T-helper 2 cell treated with Interferon-gamma antibody and Interleukin-4, amounts not matched to agents 100 ng/mL and 5 ng/mL, for 36 hours (primary cell): ENCODE measurements at regions not wholly inside any gene's neighbourhood (a gene's known extent, or its start where the extent isn't known, plus 50 kb on each side); places are given as distances from the start of the nearest gene placed in this dataset.
"Not testable (repeated sequence)": the region's sequence is repeated elsewhere in the genome, so short reads cannot be mapped to it uniquely, and the experiment has no call there.

Source experiments
- intact Hi-C: fragments of 100-400 bp; cut with micrococcal nuclease; formaldehyde crosslinking; loops from one replicate; pipeline ENCODE4 v1.15.1; 2023

GRCh38 chr1:201721082-201722049, 107.6 kb upstream of the IPO9 start:
- intact Hi-C loops = no loop called here

- intact Hi-C loops = no loop called here
These were observed 104.8 kb upstream of the IPO9 start for GRCh38 chr1:201724039-201724765.

- intact Hi-C loops = no loop called here
These were observed 104.2 kb upstream of the IPO9 start for GRCh38 chr1:201724766-201725118.

GRCh38 chr1:201726700-201727099, 102.3 kb upstream of the IPO9 start:
- intact Hi-C loops = no loop called here

DNA sequence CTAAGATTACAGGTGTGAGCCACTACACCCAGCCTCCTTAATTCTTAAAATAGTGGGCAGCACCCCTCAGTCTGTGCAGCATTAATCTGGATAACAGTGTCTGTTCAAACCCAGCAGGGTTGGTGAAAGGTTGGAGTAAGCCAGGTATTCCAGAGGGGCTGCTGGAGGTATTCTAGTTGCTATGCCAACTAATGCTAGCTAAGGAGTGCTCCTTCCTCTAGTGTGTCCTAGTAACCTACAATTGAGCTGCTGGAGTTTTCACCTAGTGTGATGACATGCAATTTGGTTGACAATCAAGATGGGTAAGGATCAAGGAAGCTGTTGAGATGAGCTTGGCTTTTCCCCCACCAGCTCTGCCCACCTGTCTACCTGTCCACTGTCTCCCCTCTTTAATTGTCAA, 100.2 kb upstream of the IPO9 start:
- intact Hi-C loops = no loop called here

DNA sequence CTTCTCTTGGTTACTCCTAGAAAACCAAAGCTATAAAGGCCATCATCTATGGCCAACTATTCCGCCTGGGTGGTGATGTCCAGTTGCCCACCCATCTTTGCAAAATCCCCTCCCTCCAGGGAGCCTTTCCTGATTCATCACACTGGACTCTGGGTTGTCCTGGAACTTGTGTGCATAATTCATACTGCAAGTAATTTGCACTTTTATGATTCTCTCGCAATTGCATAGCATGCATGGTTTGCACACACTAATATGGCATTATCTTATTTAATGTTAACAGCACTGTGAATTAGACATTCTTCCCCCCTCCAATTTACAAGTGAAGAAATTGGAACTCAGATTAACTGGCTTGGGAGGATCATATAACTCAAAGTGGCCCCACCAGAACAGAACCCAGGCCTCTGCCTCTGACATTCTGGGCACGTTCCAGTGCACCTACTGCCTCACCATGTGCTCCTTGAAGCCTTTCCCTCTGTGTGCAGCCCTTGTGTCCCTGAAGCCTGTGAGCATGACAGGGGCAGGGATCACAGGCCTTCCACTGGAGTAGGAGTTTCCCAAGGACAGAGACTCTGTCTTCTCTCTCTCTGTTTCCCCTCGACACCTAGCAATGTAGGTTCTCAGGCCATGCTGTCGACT, 98.9 kb upstream of the IPO9 start:
- intact Hi-C loops = no loop called here

DNA sequence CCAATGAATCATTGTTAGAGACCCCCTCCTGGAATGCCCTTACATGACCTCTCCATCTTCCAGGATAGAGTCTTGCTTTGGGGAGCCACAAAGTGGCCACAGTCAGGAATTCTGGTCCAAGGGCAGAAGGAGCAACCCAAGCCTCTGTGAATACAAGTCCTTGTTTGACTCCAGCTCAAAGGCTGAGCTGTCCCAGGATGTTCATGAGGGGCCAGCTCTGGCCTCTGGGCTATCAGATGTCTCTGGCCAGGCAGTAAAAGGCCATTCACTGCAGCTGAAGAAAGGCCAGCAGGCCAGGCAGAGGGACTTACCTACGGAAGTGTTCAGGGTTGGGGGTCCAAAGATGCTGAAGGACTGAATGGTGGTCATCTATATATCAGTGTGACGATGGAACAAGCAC, 98.3 kb upstream of the IPO9 start:
- intact Hi-C loops = no loop called here

- intact Hi-C loops = no loop called here
These were observed 97.8 kb upstream of the IPO9 start for GRCh38 chr1:201731142-201731541.

DNA sequence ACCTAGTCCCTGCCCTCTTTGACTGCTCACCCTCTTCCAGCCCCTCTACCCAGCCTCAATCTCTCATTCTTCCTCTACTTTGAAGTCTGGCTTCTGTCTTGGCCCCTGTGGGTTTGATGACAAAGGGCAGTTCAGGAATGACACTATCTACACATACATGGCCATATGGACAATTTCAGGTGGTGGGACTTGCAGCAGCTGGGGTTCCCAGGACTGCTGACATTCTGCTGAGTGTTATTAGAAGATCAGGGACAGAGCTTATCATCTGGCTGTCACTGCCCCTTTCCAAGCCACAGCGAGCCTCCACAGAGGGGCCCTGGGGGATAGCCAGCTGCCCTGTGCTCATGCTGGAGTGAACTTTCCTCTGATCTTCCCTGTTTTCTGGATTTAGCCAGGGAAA, 97.4 kb upstream of the IPO9 start:
- intact Hi-C loops = no loop called here

- intact Hi-C loops = no loop called here
These were observed 96.6 kb upstream of the IPO9 start for GRCh38 chr1:201732351-201732750.

GRCh38 chr1:201734221-201734620, 94.7 kb upstream of the IPO9 start:
- intact Hi-C loops = not testable (repeated sequence)

GRCh38 chr1:201734786-201735185, 94.2 kb upstream of the IPO9 start:
- intact Hi-C loops = no loop called here

- intact Hi-C loops = no loop called here
These were observed 92.1 kb upstream of the IPO9 start for GRCh38 chr1:201736707-201737320.

GRCh38 chr1:201737352-201738060, 91.5 kb upstream of the IPO9 start:
- intact Hi-C loops = no loop called here

DNA sequence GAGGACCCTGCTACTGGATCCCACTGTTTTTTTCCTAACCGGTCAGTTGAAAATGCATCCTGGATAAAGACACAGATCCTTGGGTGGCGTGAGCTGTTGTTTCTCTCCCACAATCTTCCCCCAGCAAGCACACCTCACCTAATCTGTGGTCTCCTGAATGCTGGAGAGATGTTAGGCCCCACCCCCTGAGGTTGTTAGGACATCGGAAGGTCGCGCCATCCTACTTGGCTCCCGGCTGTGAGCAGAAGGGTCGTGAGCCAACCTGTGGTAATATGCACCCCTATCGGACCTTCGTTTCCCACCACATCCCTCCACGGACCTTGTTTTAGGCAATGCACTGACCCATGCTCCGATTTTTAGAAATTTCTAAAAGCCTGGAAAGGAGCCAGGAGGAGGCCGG, 89.9 kb upstream of the IPO9 start:
- intact Hi-C loops = no loop called here

GRCh38 chr1:201739492-201740085, 89.4 kb upstream of the IPO9 start:
- intact Hi-C loops = no loop called here

GRCh38 chr1:201740086-201740541, 88.8 kb upstream of the IPO9 start:
- intact Hi-C loops = no loop called here

DNA sequence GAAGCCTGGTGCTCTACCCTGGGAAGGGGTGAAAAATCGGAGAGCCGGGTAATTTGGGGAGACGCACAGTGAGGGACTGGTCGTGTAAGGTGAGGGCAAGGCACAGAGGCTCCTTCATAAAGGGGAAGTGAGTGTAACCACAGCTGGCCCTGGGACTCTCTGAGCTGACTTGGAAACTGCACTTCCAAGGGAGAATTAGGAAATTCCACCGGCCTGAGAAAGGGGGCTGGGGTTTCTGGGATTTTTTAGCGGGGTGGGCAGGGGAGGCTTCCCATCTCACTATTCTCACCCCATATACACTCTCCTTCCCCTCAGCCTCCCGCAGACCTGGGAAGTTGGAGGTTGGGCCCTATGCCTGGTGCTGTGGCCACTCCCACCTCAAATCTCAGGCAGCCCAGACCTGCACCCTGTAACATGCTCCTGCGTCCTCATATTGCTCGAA, 88.3 kb upstream of the IPO9 start:
- intact Hi-C loops = no loop called here

- intact Hi-C loops = no loop called here
These were observed 87.1 kb upstream of the IPO9 start for GRCh38 chr1:201741763-201742342.

GRCh38 chr1:201742476-201742875, 86.5 kb upstream of the IPO9 start:
- intact Hi-C loops = no loop called here
